ENCODE measurements at regions not wholly inside any gene's neighbourhood (a gene's known extent, or its start where the extent isn't known, plus 50 kb on each side); places are given as distances from the start of the nearest gene placed in this dataset.

DNA sequence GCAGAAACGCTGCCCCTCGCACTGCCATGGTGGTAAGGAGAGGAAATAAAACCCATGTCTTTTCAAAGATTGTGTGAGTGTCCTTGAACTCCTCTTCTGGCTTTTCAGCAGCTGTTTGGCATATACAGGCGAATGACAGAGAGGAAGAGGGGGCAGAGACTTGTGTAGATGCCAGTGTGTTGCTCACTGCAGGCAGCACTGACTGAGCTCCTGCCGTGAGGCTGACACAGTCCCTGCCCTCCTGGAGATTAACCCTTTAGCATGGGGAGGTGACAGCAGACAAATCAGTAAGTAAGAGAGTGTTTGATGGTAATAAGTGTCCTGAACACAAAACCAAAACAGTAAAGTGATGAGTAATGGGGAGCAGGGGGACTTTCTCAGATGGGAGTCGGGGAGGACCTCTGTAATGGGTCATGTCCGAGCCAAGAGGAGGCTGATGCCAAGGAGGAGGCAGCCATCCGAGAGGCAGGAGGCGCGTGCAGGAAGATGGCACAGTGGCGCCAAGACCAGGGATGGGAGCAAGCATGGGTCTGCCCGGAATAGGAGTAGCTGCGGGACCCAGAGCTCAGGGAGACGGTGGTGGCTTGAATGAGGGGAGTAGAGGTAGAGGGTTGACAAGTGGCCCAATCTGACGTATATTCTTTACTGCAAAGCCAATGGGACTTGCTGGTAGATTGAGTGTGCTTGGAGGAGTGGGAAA lies 182.2 kb downstream of the FOXO1 start:
- DNase-seq (ENCODE audit: extremely low read depth, low read depth): no peak
- TF ChIP-seq, protein P1, sequence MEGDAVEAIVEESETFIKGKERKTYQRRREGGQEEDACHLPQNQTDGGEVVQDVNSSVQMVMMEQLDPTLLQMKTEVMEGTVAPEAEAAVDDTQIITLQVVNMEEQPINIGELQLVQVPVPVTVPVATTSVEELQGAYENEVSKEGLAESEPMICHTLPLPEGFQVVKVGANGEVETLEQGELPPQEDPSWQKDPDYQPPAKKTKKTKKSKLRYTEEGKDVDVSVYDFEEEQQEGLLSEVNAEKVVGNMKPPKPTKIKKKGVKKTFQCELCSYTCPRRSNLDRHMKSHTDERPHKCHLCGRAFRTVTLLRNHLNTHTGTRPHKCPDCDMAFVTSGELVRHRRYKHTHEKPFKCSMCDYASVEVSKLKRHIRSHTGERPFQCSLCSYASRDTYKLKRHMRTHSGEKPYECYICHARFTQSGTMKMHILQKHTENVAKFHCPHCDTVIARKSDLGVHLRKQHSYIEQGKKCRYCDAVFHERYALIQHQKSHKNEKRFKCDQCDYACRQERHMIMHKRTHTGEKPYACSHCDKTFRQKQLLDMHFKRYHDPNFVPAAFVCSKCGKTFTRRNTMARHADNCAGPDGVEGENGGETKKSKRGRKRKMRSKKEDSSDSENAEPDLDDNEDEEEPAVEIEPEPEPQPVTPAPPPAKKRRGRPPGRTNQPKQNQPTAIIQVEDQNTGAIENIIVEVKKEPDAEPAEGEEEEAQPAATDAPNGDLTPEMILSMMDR (IDR thresholded peaks at IDR 0.05; ENCODE audit: low read depth, low read length): no peak

DNA sequence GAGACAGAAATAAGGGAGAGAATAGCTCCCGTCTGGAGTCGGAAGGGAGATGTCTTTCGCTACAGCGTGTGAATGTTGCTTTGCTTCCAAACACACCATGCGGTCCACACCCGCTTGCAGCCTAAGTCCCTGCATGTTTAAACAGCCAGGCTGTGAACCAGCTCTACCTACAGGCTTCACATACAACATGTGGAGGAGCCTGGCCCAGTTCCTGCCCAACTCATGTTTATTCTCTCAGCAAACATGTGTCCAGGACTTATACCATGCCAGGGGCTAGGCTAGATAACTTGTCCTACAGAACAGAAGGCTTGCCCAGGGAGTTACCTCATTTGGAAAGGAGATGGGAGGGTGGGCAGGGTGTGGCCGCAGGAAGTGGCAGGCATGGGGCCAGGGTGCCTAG lies 181.5 kb downstream of the FOXO1 start:
- TF ChIP-seq, protein P1 (IDR thresholded peaks at IDR 0.05; ENCODE audit: low read depth, low read length): no peak
- no peak for DNase-seq (ENCODE audit: extremely low read depth, low read depth)

DNA sequence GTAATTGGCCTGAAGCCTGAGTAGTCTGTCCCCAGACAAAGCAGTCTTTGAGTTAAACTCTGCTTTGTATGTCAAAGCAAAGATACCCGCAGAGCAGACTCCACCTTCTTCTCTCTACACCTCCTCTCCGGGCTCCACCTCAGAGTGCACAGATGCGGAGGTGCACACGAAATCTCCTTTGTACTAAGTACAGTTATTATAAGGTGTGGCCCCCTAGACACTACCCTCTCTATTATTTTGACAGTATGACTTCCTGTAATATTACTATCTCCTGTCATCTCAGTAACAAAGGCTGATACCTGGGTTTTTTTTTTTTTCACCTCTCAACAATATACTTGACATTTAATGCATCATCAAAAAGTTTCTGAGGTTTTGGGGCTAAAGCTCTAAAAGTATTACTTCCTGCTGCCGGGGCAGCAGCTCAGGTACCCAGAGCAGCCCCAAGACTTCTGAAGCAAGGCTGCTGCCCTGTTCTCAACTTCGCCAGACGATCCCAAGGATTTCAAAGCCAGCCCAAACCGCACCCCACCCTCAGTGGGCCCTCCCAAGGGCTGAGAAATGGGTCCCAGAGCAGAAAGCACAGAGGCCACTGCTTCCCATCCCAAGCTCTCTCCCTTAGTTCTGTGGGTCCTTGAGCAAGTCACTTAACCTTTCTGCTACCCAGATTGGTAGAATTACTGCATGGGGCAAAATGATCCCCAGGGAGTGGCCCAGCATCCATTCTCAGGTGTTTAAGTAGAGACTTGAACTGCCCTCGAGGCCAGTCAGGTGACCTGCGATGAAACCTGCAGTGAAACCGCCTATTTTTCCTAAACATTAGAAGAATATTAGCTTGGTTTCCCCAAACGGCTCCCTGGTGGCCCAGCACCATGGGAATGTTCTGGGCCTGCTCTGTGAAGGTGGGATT lies 180.6 kb downstream of the FOXO1 start:
- TF ChIP-seq, protein P1 (IDR thresholded peaks at IDR 0.05; ENCODE audit: low read depth, low read length): no peak
- DNase-seq (ENCODE audit: extremely low read depth, low read depth): no peak

DNA sequence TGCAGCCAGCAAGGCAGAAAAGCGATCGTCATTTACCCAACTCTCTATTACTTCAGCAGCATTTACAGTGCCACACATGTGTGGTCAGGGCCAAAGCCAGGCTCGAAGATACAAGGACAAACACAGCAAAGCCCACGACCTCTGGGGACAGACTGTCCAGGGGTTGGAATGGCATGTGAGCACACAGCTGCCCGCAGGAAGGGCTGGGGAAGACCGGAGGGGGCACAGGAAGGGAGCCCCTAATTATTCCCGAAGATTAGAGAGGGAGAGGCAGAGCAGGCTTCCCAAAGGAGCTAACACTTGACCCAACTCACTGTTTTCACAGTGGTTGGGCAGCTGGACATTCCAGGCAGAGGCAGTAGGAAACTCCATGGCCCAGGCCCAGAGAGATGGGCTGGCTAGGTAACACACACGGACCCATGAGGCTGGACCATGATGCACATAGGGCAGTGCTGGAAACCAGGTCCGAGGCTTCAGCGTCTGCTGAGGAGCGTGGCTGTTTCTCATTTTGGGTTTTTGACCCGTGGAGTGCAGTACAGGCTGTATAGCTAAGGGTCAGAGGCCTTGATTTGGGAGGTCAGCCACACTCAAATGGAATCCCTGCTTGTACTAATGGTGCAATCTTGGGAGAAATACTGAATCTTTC lies 179.8 kb downstream of the FOXO1 start:
- DNase-seq (ENCODE audit: extremely low read depth, low read depth): no peak
- TF ChIP-seq, protein P1 (IDR thresholded peaks at IDR 0.05; ENCODE audit: low read depth, low read length): no peak

DNA sequence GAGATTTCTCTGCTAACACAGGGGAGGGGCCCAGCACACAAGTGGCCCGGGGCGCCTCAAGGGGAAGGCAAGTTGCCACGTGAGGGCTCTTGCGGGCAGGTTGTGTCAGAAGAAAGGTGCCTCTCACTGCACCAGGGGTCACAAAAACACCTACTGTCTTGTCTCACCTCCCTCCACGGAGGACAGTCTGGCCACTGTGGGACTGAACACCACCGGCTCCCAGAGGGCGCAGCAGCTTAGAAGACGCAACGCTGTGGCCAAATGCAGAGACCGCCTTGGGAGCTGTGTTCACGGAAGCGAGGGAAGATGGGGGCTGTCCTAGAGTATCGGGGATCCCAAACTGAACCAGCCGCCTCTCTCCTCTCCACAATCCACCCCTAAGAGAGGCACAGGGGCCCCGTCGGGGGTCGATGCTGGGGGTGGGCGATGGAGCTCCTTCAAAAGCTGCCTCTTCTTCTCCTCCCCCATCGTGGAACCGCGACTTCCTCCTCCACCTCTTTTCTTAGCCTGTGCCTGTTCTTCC lies 177.5 kb downstream of the FOXO1 start:
- no peak for DNase-seq (ENCODE audit: extremely low read depth, low read depth)
- TF ChIP-seq, protein P1 (IDR thresholded peaks at IDR 0.05; ENCODE audit: low read depth, low read length): no peak

DNA sequence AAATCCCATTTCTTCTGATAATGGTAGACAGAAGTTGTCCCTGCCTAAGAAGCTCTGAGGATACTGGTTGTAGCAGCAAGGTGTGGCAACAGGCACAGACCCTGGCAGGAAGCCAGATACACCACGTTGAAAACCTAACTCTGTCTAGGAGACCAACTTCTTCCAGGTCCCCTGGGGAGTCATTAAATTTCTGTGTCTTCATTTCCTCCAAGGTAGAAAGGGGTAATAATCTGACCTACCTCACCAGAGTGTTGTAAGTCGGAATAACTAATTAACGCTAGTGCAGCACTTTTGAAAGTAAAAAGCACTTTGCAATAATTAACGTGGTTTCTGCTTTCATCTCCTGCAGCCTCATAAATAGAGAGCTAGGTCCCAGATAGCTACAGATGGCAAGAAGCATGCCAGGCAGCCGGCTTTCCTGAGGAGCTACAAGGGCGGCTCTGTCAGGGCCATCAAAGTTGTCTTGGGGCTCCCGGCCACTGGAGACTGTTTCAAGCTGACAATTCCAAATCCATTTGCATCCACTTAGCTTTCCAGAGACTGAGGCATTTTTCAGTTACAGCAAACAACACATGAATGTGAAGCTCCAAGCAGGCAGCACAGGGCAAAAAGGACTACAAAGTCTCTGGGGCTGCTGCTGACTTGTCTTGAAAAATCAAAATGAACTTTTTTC lies 176.2 kb downstream of the FOXO1 start:
- DNase-seq (ENCODE audit: extremely low read depth, low read depth): no peak
- TF ChIP-seq, protein P1 (IDR thresholded peaks at IDR 0.05; ENCODE audit: low read depth, low read length): no peak
